ENCODE measurements at regions not wholly inside any gene's neighbourhood (a gene's known extent, or its start where the extent isn't known, plus 50 kb on each side); places are given as distances from the start of the nearest gene placed in this dataset.

- TF ChIP-seq CBX8 (IDR thresholded peaks at IDR 0.05; ENCODE audit: borderline replicate concordance, extremely low read depth, low read depth, low read length, poor library complexity, severe bottlenecking): no peak
- peak; percentile 57; the same call in 1 of the 2 replicates for TF ChIP-seq FOSL1 (tag; conservative IDR thresholded peaks at IDR 0.05)
- TF ChIP-seq ATF3 (IDR thresholded peaks at IDR 0.05): no peak
- no peak for TF ChIP-seq ATF3 (CRISPR knock-in tag; conservative IDR thresholded peaks at IDR 0.05)
- TF ChIP-seq MCM3 (IDR thresholded peaks at IDR 0.05): no peak
- no peak for TF ChIP-seq CLOCK (CRISPR knock-in tag; IDR thresholded peaks at IDR 0.05; ENCODE audit: borderline replicate concordance)
- TF ChIP-seq PKNOX1 (IDR thresholded peaks at IDR 0.05): peak; percentile 80
- TF ChIP-seq USF2 (CRISPR knock-in tag; IDR thresholded peaks at IDR 0.05): no peak
Observed at GRCh38 chr15:96887730-96888129, 557.2 kb downstream of the NR2F2 start (continued).

All from K562 (cell line).